GM23338 (cell line): ENCODE measurements at regions not wholly inside any gene's neighbourhood (a gene's known extent, or its start where the extent isn't known, plus 50 kb on each side); places are given as distances from the start of the nearest gene placed in this dataset.

ENCODE experiments used
- ATAC-seq: fragments of 200-7000 bp; cut with Tn5 transposase; 3 replicates; pipeline ENCODE4 v1.9.1; 2020
- DNase-seq: peaks from one replicate; pipeline ENCODE4 v3.0.0-alpha.2; 2015; ENCODE audit warnings: low spot score
- H2AFZ ChIP-seq: fragments of 200-600 bp; sonication (generic); 2 replicates; pipeline ENCODE4 v1.8.0; 2016; ENCODE audit warnings: antibody characterized with exemption, mild to moderate bottlenecking, moderate library complexity
- H3F3A ChIP-seq: fragments of 200-600 bp; sonication (generic); replicated peaks from 2 replicates; pipeline ENCODE4 v1.8.0; 2017; ENCODE audit warnings: antibody characterized with exemption, mixed run types, low read depth
- H3K27ac ChIP-seq: fragments of 200-600 bp; sonication (generic); 2 replicates; pipeline ENCODE4 v1.6.1; 2016; ENCODE audit warnings: low read depth
- H3K27me3 ChIP-seq: fragments of 200-600 bp; sonication (generic); 2 replicates; pipeline ENCODE4 v1.8.0; 2016; ENCODE audit warnings: mild to moderate bottlenecking, mixed run types, moderate library complexity; ENCODE audit not compliant: insufficient read depth
- H3K36me3 ChIP-seq: fragments of 200-600 bp; sonication (generic); 2 replicates; pipeline ENCODE4 v1.8.0; 2016; ENCODE audit warnings: mild to moderate bottlenecking; ENCODE audit not compliant: insufficient read depth
- H3K4me1 ChIP-seq: fragments of 200-600 bp; sonication (generic); 2 replicates; pipeline ENCODE4 v1.8.0; 2016; ENCODE audit warnings: mild to moderate bottlenecking, moderate library complexity; ENCODE audit not compliant: insufficient read depth
- H3K4me2 ChIP-seq: fragments of 200-600 bp; sonication (generic); 2 replicates; pipeline ENCODE4 v1.7.1; 2017; ENCODE audit warnings: mixed run types
- H3K4me3 ChIP-seq: fragments of 200-600 bp; sonication (generic); 2 replicates; pipeline ENCODE4 v1.6.1; 2016; ENCODE audit warnings: mixed run types
- H3K79me2 ChIP-seq: fragments of 200-600 bp; sonication (generic); replicated peaks from 2 replicates; pipeline ENCODE4 v1.8.0; 2017; ENCODE audit warnings: mild to moderate bottlenecking; ENCODE audit not compliant: insufficient read depth
- H3K9me2 ChIP-seq: fragments of 200-600 bp; sonication (generic); 2 replicates; pipeline ENCODE4 v1.8.0; 2017; ENCODE audit not compliant: insufficient read depth
- H4K20me1 ChIP-seq: fragments of 200-600 bp; sonication (generic); replicated peaks from 2 replicates; pipeline ENCODE4 v1.8.0; 2017; ENCODE audit warnings: mild to moderate bottlenecking; ENCODE audit not compliant: insufficient read depth
- H3K27ac Mint-ChIP-seq: 2 replicates; pipeline ENCODE4 v1.8.0; 2020; ENCODE audit warnings: inconsistent platforms, mild to moderate bottlenecking, moderate library complexity, mixed read lengths
- H3K27me3 Mint-ChIP-seq: 3 replicates; pipeline ENCODE4 v1.8.0; 2022; ENCODE audit warnings: low read depth, mild to moderate bottlenecking, moderate library complexity, mixed read lengths, inconsistent platforms; ENCODE audit not compliant: insufficient read depth, poor library complexity
- H3K36me3 Mint-ChIP-seq: 3 replicates; pipeline ENCODE4 v1.8.0; 2021; ENCODE audit warnings: low read depth, mild to moderate bottlenecking, inconsistent platforms, moderate library complexity, mixed read lengths
- H3K4me1 Mint-ChIP-seq: 3 replicates; pipeline ENCODE4 v1.8.0; 2020; ENCODE audit warnings: mild to moderate bottlenecking, inconsistent platforms, mixed read lengths
- H3K4me3 Mint-ChIP-seq: 3 replicates; pipeline ENCODE4 v1.8.0; 2021; ENCODE audit warnings: moderate library complexity, mild to moderate bottlenecking, inconsistent platforms, mixed read lengths
- H3K9me3 Mint-ChIP-seq: 3 replicates; pipeline ENCODE4 v1.8.0; 2020; ENCODE audit warnings: moderate library complexity, mild to moderate bottlenecking, inconsistent platforms, mixed read lengths
- CTCF ChIP-seq, 2 experiments: fragments of 200-600 bp in 1 of 2; sonication (generic) in 1 of 2; conservative IDR thresholded peaks; 2 replicates each; pipeline versions ENCODE4 v1.5.1 to v1.6.1; 2016 to 2017; ENCODE audit warnings: antibody characterized with exemption in 2 of 2, low read depth in 2 of 2, mild to moderate bottlenecking in 2 of 2, moderate library complexity in 1 of 2
- ETS1 ChIP-seq: IDR thresholded peaks from 2 replicates; pipeline ENCODE4 v1.6.1; 2016; ENCODE audit warnings: antibody characterized with exemption
- EZH2phosphoT487 ChIP-seq: fragments of 200-600 bp; sonication (generic); IDR thresholded peaks from one replicate; pipeline ENCODE4 v1.8.1; 2018; ENCODE audit warnings: antibody characterized with exemption; ENCODE audit not compliant: unreplicated experiment
- NANOG ChIP-seq: IDR thresholded peaks from 2 replicates; pipeline ENCODE4 v1.6.1; 2016; ENCODE audit warnings: antibody characterized with exemption, borderline replicate concordance
- POLR2AphosphoS5 ChIP-seq: IDR thresholded peaks from 2 replicates; pipeline ENCODE4 v1.6.1; 2016; ENCODE audit warnings: antibody characterized with exemption, low read depth
- REST ChIP-seq: IDR thresholded peaks from one replicate; pipeline ENCODE4 v1.6.1; 2018; ENCODE audit warnings: antibody characterized with exemption; ENCODE audit not compliant: unreplicated experiment
- STAT1 ChIP-seq: IDR thresholded peaks from one replicate; pipeline ENCODE4 v1.6.1; 2016; ENCODE audit warnings: antibody characterized with exemption; ENCODE audit not compliant: unreplicated experiment
- ZNF462 ChIP-seq: fragments of 250-450 bp; sonication (Bioruptor Pico); IDR thresholded peaks from 2 replicates; pipeline ENCODE4 v1.5.0; 2020; ENCODE audit warnings: mild to moderate bottlenecking, moderate library complexity

- H3K4me2 ChIP-seq: no peak overlapping the region
- H2AFZ ChIP-seq: no peak overlapping the region
- no peaks in the 10 kb centered on the region for H3F3A ChIP-seq
- no peaks in the 10 kb centered on the region for H4K20me1 ChIP-seq
- H3K9me2 ChIP-seq: peaks cover 5% of the 10 kb centered on the region
- Mint-ChIP-seq H3K4me1 (peaks cover 4% of the 10 kb centered on the region; the same call in 1 of the 3 replicates), H3K27ac (no peak overlapping the region), H3K27me3 (no peaks in the 10 kb centered on the region), H3K9me3 (peaks cover 23% of the 10 kb centered on the region), H3K4me3 (no peak overlapping the region), H3K36me3 (peaks cover 14% of the 10 kb centered on the region)
- ATAC-seq (no peak), DNase-seq (no peak)
- TF ChIP-seq REST: no peak
- TF ChIP-seq POLR2AphosphoS5: no peak
- no peak for TF ChIP-seq ZNF462 (CRISPR knock-in tag)
- no peak for TF ChIP-seq STAT1
- TF ChIP-seq ETS1: no peak
- TF ChIP-seq CTCF (conservative IDR thresholded peaks at IDR 0.05; ENCODE audit: low read depth in 2 of 2): no peak
- TF ChIP-seq NANOG: no peak
- no peak for TF ChIP-seq EZH2phosphoT487
- H3K4me1 ChIP-seq: no peaks in the 10 kb centered on the region
- no peaks in the 10 kb centered on the region for H3K27me3 ChIP-seq
- H3K4me3 ChIP-seq: no peak overlapping the region
- H3K36me3 ChIP-seq: no peaks in the 10 kb centered on the region; the same call in 1 of the 2 replicates
- no peak overlapping the region for H3K27ac ChIP-seq
- H3K79me2 ChIP-seq: no peaks in the 10 kb centered on the region
Measured at GRCh38 chr9:71403106-71403505, 281.7 kb upstream of the TRPM3 start.
